WTC11 (cell line): ENCODE measurements at regions not wholly inside any gene's neighbourhood (a gene's known extent, or its start where the extent isn't known, plus 50 kb on each side); places are given as distances from the start of the nearest gene placed in this dataset.

Experiments used
- ATAC-seq: fragments of 200-7000 bp; cut with Tn5 transposase; 2 replicates; pipeline ENCODE4 v1.10.0; 2021; ENCODE audit warnings: mild to moderate bottlenecking, moderate library complexity
- CTCF ChIA-PET: fragments of 300-600 bp; sonication (Branson Sonifier 250); formaldehyde crosslinking; loops from one replicate; lab custom pipeline; 2021; ENCODE audit warnings: antibody characterized with exemption; lab: Charles Lee
- POLR2A ChIA-PET: fragments of 350-600 bp; sonication (Branson Sonifier 250); formaldehyde crosslinking; loops from one replicate; lab custom pipeline; 2021; ENCODE audit warnings: antibody characterized with exemption; lab: Charles Lee
- DNase-seq: peaks from one replicate; pipeline ENCODE4 v3.0.0; 2021; ENCODE audit warnings: low spot score
- H3K27ac Mint-ChIP-seq: 2 replicates; pipeline ENCODE4 v1.8.0; 2021; ENCODE audit warnings: mixed read lengths
- H3K27me3 Mint-ChIP-seq: 2 replicates; pipeline ENCODE4 v1.8.0; 2021; ENCODE audit warnings: low read depth, mild to moderate bottlenecking, moderate library complexity, mixed read lengths
- H3K36me3 Mint-ChIP-seq: 2 replicates; pipeline ENCODE4 v1.8.0; 2021; ENCODE audit warnings: mixed read lengths
- H3K4me1 Mint-ChIP-seq: 2 replicates; pipeline ENCODE4 v1.8.0; 2022; ENCODE audit warnings: mixed read lengths
- H3K4me3 Mint-ChIP-seq: 2 replicates; pipeline ENCODE4 v1.8.0; 2021; ENCODE audit warnings: mild to moderate bottlenecking, moderate library complexity, mixed read lengths
- H3K9me3 Mint-ChIP-seq: 2 replicates; pipeline ENCODE4 v1.8.0; 2021; ENCODE audit warnings: mixed read lengths
- CREB1 ChIP-seq: sonication (generic); formaldehyde crosslinking; IDR thresholded peaks from 2 replicates; pipeline ENCODE4 v1.8.0; 2023; ENCODE audit warnings: mild to moderate bottlenecking, missing genetic modification reagents
- CREM ChIP-seq: sonication (generic); formaldehyde crosslinking; IDR thresholded peaks from 2 replicates; pipeline ENCODE4 v1.8.1; 2022; ENCODE audit warnings: mild to moderate bottlenecking, missing genetic modification reagents, moderate library complexity
- ESRRA ChIP-seq: sonication (generic); formaldehyde crosslinking; IDR thresholded peaks from 2 replicates; pipeline ENCODE4 v1.8.1; 2022; ENCODE audit warnings: mild to moderate bottlenecking, missing genetic modification reagents, borderline replicate concordance
- GABPB1 ChIP-seq: sonication (generic); formaldehyde crosslinking; IDR thresholded peaks from 2 replicates; pipeline ENCODE4 v1.8.1; 2023; ENCODE audit warnings: mild to moderate bottlenecking, missing genetic modification reagents
- GRHL2 ChIP-seq: fragments of 250-450 bp; sonication (Bioruptor Pico); IDR thresholded peaks from 2 replicates; pipeline ENCODE4 v1.8.0; 2022; ENCODE audit warnings: mild to moderate bottlenecking, moderate library complexity; ENCODE audit not compliant: insufficient replicate concordance, severe bottlenecking
- IRF2 ChIP-seq: sonication (generic); formaldehyde crosslinking; IDR thresholded peaks from 2 replicates; pipeline ENCODE4 v1.8.0; 2022; ENCODE audit warnings: low read depth, missing genetic modification reagents, borderline replicate concordance
- RELA ChIP-seq: sonication (generic); formaldehyde crosslinking; IDR thresholded peaks from 2 replicates; pipeline ENCODE4 v1.8.1; 2022; ENCODE audit warnings: missing genetic modification reagents, mild to moderate bottlenecking, borderline replicate concordance
- RORB ChIP-seq: fragments of 250-450 bp; sonication (Bioruptor Pico); IDR thresholded peaks from 2 replicates; pipeline ENCODE4 v1.9.0; 2021; ENCODE audit warnings: mild to moderate bottlenecking
- SMAD3 ChIP-seq: sonication (generic); formaldehyde crosslinking; IDR thresholded peaks from 2 replicates; pipeline ENCODE4 v1.8.0; 2022; ENCODE audit warnings: missing genetic modification reagents, mild to moderate bottlenecking, borderline replicate concordance
- SP1 ChIP-seq: sonication (generic); formaldehyde crosslinking; conservative IDR thresholded peaks from 2 replicates; pipeline ENCODE4 v1.8.1; 2022; ENCODE audit warnings: missing genetic modification reagents
- ZBTB21 ChIP-seq: sonication (generic); formaldehyde crosslinking; IDR thresholded peaks from 2 replicates; pipeline ENCODE4 v1.8.1; 2023; ENCODE audit warnings: mild to moderate bottlenecking, missing genetic modification reagents, borderline replicate concordance
- ZNF416 ChIP-seq: fragments of 250-450 bp; sonication (Bioruptor Pico); IDR thresholded peaks from 2 replicates; pipeline ENCODE4 v1.9.0; 2021; ENCODE audit warnings: mild to moderate bottlenecking, inconsistent platforms
- TF ChIP-seq, protein P1 (sequence below): fragments of 250-450 bp; sonication (Bioruptor Pico); IDR thresholded peaks from 2 replicates; pipeline ENCODE4 v2.1.2; 2022; ENCODE audit warnings: mild to moderate bottlenecking, moderate library complexity
- TF ChIP-seq, protein P2 (sequence below): sonication (generic); formaldehyde crosslinking; IDR thresholded peaks from 2 replicates; pipeline ENCODE4 v1.8.1; 2023; ENCODE audit warnings: mild to moderate bottlenecking, moderate library complexity, missing genetic modification reagents
- TF ChIP-seq, protein P3 (sequence below): fragments of 250-450 bp; sonication (Bioruptor Pico); IDR thresholded peaks from 2 replicates; pipeline ENCODE4 v1.8.0; 2021; ENCODE audit warnings: mild to moderate bottlenecking
- TF ChIP-seq, protein P4 (sequence below): fragments of 200-600 bp; IDR thresholded peaks from 2 replicates; pipeline ENCODE4 v1.8.0; 2022; ENCODE audit warnings: antibody characterized with exemption
- TF ChIP-seq, protein P5 (sequence below): sonication (generic); formaldehyde crosslinking; IDR thresholded peaks from 2 replicates; pipeline ENCODE4 v1.8.0; 2022; ENCODE audit warnings: mild to moderate bottlenecking, missing genetic modification reagents
- TF ChIP-seq, protein P6 (sequence below): sonication (generic); formaldehyde crosslinking; IDR thresholded peaks from 2 replicates; pipeline ENCODE4 v1.8.1; 2022; ENCODE audit warnings: low read depth, missing genetic modification reagents, borderline replicate concordance
- TF ChIP-seq, protein P7 (sequence below): sonication (generic); formaldehyde crosslinking; IDR thresholded peaks from 2 replicates; pipeline ENCODE4 v1.8.1; 2023; ENCODE audit warnings: mild to moderate bottlenecking, missing genetic modification reagents, borderline replicate concordance

DNA sequence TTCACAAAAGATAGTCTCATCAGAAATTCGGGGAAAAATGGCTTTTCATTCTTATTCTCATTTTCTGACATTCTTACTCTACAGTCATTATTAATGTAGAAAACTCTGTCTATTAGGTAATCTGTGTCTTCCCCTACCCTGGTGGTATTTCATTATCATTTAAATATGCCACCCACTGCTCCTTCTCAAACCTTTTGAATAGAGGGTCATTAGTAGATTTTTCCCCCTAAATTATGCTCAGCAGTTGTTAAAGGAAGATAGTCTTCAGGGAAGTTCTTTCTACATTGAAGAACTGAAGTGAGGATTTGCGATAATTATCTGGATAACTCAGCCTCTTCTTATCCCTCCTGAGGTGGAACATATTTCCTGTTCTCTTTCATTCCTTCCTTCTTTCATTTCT lies 989.5 kb upstream of the RBFOX1 start:
- H3K9me3 Mint-ChIP-seq: peaks cover 83% of the 10 kb centered on the region
- DNase-seq: no peak
- POLR2A ChIA-PET: no interaction called here
- H3K27ac Mint-ChIP-seq: no peak overlapping the region
- H3K36me3 Mint-ChIP-seq: peaks cover 77% of the 10 kb centered on the region
- H3K4me1 Mint-ChIP-seq: no peaks in the 10 kb centered on the region
- TF ChIP-seq, protein P1, sequence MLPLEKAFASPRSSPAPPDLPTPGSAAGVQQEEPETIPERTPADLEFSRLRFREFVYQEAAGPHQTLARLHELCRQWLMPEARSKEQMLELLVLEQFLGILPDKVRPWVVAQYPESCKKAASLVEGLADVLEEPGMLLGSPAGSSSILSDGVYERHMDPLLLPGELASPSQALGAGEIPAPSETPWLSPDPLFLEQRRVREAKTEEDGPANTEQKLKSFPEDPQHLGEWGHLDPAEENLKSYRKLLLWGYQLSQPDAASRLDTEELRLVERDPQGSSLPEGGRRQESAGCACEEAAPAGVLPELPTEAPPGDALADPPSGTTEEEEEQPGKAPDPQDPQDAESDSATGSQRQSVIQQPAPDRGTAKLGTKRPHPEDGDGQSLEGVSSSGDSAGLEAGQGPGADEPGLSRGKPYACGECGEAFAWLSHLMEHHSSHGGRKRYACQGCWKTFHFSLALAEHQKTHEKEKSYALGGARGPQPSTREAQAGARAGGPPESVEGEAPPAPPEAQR (CRISPR knock-in tag): no peak
- no peak for TF ChIP-seq SMAD3 (CRISPR knock-in tag)
- TF ChIP-seq, protein P2, sequence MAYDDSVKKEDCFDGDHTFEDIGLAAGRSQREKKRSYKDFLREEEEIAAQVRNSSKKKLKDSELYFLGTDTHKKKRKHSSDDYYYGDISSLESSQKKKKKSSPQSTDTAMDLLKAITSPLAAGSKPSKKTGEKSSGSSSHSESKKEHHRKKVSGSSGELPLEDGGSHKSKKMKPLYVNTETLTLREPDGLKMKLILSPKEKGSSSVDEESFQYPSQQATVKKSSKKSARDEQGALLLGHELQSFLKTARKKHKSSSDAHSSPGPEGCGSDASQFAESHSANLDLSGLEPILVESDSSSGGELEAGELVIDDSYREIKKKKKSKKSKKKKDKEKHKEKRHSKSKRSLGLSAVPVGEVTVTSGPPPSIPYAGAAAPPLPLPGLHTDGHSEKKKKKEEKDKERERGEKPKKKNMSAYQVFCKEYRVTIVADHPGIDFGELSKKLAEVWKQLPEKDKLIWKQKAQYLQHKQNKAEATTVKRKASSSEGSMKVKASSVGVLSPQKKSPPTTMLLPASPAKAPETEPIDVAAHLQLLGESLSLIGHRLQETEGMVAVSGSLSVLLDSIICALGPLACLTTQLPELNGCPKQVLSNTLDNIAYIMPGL: no peak
- no peak for TF ChIP-seq ZNF416
- TF ChIP-seq, protein P3, sequence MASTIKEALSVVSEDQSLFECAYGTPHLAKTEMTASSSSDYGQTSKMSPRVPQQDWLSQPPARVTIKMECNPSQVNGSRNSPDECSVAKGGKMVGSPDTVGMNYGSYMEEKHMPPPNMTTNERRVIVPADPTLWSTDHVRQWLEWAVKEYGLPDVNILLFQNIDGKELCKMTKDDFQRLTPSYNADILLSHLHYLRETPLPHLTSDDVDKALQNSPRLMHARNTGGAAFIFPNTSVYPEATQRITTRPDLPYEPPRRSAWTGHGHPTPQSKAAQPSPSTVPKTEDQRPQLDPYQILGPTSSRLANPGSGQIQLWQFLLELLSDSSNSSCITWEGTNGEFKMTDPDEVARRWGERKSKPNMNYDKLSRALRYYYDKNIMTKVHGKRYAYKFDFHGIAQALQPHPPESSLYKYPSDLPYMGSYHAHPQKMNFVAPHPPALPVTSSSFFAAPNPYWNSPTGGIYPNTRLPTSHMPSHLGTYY (CRISPR knock-in tag): no peak
- TF ChIP-seq CREM (CRISPR knock-in tag): no peak
- no peak for TF ChIP-seq RORB (CRISPR knock-in tag)
- TF ChIP-seq, protein P4, sequence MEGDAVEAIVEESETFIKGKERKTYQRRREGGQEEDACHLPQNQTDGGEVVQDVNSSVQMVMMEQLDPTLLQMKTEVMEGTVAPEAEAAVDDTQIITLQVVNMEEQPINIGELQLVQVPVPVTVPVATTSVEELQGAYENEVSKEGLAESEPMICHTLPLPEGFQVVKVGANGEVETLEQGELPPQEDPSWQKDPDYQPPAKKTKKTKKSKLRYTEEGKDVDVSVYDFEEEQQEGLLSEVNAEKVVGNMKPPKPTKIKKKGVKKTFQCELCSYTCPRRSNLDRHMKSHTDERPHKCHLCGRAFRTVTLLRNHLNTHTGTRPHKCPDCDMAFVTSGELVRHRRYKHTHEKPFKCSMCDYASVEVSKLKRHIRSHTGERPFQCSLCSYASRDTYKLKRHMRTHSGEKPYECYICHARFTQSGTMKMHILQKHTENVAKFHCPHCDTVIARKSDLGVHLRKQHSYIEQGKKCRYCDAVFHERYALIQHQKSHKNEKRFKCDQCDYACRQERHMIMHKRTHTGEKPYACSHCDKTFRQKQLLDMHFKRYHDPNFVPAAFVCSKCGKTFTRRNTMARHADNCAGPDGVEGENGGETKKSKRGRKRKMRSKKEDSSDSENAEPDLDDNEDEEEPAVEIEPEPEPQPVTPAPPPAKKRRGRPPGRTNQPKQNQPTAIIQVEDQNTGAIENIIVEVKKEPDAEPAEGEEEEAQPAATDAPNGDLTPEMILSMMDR: no peak
- no peak for TF ChIP-seq IRF2 (CRISPR knock-in tag)
- TF ChIP-seq GRHL2 (CRISPR knock-in tag): no peak
- TF ChIP-seq, protein P5, sequence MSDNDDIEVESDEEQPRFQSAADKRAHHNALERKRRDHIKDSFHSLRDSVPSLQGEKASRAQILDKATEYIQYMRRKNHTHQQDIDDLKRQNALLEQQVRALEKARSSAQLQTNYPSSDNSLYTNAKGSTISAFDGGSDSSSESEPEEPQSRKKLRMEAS (CRISPR knock-in tag): no peak
- TF ChIP-seq CREB1 (CRISPR knock-in tag): no peak
- TF ChIP-seq, protein P6, sequence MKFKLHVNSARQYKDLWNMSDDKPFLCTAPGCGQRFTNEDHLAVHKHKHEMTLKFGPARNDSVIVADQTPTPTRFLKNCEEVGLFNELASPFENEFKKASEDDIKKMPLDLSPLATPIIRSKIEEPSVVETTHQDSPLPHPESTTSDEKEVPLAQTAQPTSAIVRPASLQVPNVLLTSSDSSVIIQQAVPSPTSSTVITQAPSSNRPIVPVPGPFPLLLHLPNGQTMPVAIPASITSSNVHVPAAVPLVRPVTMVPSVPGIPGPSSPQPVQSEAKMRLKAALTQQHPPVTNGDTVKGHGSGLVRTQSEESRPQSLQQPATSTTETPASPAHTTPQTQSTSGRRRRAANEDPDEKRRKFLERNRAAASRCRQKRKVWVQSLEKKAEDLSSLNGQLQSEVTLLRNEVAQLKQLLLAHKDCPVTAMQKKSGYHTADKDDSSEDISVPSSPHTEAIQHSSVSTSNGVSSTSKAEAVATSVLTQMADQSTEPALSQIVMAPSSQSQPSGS: no peak
- no peak for TF ChIP-seq SP1 (CRISPR knock-in tag)
- no peak overlapping the region for H3K4me3 Mint-ChIP-seq
- CTCF ChIA-PET: no interaction called here
- ATAC-seq: no peak
- peaks cover 22% of the 10 kb centered on the region for H3K27me3 Mint-ChIP-seq

DNA sequence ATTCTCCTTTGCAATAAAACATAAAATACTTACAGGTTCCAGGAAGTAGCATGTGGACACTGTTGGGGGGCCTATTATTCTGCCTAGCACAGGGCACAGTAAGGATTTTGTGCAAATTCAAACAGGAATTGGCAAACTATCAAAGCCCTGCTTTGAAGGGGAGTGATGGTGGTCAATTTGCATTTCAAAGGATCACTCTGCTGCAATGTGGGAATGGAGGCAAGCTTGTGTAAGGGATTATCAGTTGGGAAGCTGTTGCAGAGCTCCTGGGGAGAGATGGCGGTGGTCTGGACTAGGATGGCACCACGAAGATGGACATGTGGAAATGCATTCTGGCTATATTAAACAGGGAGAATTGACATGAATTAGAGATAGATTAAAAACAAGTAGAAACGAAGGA lies 990.7 kb upstream of the RBFOX1 start:
- H3K27me3 Mint-ChIP-seq: peaks cover 17% of the 10 kb centered on the region
- H3K9me3 Mint-ChIP-seq: peaks cover 83% of the 10 kb centered on the region
- H3K4me3 Mint-ChIP-seq: no peak overlapping the region
- no peak for ATAC-seq
- no peaks in the 10 kb centered on the region for H3K4me1 Mint-ChIP-seq
- peaks cover 77% of the 10 kb centered on the region for H3K36me3 Mint-ChIP-seq
- no peak for DNase-seq
- H3K27ac Mint-ChIP-seq: no peak overlapping the region
- TF ChIP-seq IRF2 (CRISPR knock-in tag): no peak
- TF ChIP-seq, protein P2: no peak
- TF ChIP-seq, protein P7, sequence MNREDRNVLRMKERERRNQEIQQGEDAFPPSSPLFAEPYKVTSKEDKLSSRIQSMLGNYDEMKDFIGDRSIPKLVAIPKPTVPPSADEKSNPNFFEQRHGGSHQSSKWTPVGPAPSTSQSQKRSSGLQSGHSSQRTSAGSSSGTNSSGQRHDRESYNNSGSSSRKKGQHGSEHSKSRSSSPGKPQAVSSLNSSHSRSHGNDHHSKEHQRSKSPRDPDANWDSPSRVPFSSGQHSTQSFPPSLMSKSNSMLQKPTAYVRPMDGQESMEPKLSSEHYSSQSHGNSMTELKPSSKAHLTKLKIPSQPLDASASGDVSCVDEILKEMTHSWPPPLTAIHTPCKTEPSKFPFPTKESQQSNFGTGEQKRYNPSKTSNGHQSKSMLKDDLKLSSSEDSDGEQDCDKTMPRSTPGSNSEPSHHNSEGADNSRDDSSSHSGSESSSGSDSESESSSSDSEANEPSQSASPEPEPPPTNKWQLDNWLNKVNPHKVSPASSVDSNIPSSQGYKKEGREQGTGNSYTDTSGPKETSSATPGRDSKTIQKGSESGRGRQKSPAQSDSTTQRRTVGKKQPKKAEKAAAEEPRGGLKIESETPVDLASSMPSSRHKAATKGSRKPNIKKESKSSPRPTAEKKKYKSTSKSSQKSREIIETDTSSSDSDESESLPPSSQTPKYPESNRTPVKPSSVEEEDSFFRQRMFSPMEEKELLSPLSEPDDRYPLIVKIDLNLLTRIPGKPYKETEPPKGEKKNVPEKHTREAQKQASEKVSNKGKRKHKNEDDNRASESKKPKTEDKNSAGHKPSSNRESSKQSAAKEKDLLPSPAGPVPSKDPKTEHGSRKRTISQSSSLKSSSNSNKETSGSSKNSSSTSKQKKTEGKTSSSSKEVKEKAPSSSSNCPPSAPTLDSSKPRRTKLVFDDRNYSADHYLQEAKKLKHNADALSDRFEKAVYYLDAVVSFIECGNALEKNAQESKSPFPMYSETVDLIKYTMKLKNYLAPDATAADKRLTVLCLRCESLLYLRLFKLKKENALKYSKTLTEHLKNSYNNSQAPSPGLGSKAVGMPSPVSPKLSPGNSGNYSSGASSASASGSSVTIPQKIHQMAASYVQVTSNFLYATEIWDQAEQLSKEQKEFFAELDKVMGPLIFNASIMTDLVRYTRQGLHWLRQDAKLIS: no peak
- no peak for TF ChIP-seq GABPB1 (CRISPR knock-in tag)
- no peak for TF ChIP-seq RELA
- no peak for TF ChIP-seq ZBTB21 (CRISPR knock-in tag)
- no peak for TF ChIP-seq ESRRA (CRISPR knock-in tag)
- POLR2A ChIA-PET: no interaction called here
- CTCF ChIA-PET: no interaction called here
